Glomerular visceral epithelial cell (primary cell): ENCODE measurements at regions not wholly inside any gene's neighbourhood (a gene's known extent, or its start where the extent isn't known, plus 50 kb on each side); places are given as distances from the start of the nearest gene placed in this dataset.

Experiments used
- DNase-seq: peaks from one replicate; pipeline ENCODE4 v3.0.0-alpha.2; 2016; ENCODE audit errors: extremely low spot score

DNA sequence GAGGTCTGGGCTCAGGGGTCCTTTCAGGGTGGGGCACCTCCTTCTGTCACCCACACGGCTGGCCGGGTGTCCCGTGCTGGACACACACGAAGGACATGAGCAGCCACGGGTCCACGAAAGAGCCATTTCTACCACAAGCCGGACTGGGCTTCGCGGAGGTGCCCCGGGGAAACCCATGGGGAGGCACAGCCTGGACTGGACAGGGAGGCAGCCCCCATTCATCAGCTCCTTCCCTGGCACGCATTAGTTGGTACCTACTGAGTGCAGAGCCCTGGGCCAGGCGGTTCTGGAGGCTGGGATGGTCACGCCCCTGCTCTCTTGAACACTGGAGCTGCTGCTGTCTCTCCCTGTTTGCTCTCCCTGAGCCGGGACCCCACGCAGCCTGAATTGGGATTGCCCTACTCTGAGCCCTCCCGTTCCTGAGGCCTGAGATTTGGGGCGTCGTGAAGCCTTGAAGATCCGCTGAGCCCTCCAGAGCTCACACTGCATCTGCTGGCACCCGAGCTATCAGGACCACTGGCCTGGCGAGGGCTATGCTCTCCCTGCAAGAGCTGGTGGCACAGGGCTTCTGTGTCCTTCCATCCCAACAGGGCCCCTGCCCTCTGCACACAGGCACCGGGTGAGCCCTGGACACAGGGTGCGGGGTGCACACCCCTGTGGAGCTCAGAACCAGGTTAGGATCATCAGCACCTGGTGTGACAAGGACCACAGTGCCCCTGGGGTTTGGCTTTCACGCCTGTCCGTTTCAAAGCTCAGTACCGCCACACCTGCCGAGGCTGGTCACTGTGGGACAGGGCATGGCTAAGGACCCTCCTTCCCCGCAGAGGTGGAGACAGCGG is 84.6 kb downstream of the MYEOV start:
- DNase-seq: no peak

DNA sequence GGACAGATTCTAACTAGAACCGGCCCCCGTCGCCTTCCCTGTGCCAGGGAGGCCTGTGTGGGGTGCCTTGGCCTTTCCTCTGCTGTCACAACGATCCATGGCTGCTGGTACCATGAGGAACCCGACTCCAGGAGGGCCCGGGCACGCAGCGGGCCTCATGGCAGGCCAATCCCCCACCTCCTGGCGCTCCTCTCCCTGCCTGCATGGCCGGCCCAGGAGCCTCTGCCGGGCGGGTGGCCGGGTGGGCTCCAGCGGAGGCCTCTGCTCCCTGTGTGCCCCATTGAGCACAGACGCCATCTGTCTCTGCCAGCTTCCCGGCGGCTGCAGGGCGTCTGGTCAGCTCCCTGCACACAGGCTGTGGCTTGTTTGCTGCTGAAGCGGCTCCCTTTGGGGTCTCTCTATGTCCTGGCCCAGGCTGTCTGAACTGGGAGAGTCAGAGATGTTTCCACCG is 86.5 kb downstream of the MYEOV start:
- DNase-seq: no peak

DNA sequence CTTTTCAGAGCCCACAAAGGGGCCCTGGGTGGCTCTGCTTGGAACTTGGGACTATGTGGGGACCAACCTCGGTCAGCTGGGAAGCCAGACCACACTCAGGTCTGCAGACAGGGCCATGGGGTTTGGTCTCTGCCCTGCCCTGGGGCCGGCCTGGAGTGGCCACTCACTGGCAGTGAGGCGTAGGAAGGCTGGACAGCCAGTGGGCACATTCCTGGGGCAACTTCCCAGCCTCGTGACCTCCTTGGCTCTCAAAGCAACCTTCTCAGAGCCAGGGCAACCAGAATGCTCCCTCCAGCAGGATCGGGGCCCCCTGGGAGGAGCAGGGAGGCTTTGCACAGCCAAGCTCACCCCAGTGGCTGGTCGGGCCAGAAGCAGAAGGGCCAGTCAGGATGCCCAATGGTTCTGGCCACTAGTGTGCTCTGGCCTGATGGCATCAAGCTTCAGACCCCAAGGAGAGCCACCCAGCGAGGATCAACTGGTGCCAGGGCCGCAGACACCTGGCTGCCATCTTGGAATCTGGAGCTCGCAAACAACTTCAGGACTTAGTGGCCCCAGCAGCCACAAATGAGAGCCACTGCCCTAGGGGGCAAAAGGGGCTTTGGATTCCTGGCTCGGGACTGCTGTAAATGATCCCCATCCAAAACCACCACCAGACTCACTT is 87.1 kb downstream of the MYEOV start:
- no peak for DNase-seq

DNA sequence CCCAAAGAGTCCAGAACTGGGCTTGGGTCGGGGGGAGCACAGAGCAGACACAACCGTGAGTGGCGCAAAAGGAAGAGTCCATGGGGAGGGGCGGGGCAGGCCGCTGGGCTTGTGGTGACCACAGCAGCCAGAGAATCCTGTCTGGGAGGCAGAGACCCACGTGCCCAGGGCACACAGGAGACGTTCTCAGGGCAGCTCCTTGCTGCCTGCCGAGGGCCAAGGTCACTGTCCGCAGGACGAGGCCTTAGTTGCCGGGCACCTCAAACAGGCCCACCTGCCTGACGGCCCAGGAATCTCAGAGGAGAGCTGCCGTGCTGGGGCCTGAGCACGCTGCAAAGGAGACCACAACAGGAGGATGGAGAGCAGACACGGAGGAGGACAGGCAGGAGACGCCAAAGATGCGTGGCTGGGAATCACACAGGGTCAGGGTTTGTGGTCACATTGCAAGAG is 87.8 kb downstream of the MYEOV start:
- DNase-seq: no peak

DNA sequence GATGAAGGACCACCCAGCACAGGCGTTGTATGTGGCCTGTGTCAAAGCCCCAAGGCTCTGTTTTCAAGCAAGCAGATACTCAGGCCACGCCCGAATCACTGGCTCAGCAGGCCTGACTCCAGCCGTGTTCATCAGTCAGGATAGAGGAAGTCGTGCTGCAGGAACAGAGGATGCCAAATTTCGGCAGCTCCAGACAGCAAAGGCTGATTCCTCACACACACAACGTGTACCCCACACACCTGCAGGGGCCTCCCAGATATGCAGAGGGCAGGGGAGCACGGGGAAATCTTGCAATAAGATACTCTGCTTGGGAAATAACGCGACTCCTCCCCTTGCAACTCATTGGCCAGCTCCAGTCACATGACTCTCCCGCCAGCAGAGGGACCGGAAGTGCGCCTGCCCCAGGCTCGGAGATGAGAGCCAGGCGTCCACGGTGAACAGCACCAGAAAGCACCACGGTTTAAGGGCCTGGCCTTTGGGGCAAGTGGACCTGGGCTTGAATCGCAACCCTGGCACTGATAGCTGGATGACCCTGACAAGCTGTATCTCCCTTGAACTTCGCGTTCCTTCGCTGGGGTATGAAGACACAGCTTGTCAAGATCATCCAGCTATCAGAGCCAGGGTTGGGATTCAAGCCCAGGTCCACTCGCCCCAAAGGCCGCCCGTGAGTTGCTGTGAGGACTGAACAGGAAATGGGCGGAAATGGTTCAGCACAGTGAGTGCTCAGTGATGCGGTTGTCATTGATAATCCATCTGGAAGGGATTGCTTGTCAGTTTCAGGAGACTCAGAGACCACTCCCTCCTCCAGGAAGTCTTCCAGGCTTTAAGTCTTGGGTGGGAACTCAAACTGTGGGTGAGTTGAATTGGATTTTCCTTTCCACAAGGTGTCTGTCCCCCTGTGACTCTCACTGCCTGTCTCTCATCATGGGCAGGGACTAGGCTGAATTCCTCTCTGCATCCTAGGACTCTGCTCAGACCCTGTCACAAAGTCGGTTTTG is 88.5 kb downstream of the MYEOV start:
- no peak for DNase-seq

DNA sequence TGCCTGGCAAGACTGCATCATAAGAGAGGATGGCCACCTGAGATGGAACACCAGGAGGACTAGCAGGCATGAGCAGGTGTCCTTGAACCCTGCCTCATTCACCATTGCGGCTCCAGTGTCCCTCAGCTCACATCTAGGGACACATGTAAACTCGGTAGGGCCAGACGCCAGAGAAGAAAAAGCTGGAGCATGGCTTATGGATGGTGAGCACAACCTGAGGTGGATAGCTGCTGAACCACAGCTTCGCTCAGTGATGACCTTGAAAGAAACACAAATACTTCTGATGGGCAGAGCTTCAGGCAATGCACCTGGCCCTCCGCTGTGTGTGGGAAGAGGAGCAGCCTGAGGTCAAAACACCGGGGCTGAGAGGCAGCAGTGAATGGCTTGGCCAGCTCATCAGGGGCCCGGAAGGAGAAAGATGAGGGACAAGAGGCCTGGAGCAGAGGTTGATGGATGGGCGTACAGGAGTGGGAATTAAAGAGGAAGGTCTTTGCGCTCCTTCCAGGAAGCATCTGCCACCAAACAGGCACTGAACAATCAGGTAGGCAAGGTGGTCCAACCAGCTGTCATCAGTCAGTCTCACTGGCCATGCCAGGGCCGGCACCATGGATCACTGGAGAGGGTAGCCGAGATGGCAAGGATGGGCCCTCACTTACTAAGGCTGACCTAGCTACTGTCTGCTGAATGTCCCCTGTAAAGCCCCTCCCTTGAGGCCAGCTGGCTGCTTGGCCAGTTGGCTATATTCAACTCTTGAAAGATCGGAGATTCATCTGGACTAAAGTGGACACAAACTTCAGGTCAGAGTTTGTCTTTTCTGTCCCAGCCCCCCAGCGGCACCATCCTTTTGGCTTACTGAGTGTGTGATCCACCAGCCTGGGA is 89.7 kb downstream of the MYEOV start:
- no peak for DNase-seq

DNA sequence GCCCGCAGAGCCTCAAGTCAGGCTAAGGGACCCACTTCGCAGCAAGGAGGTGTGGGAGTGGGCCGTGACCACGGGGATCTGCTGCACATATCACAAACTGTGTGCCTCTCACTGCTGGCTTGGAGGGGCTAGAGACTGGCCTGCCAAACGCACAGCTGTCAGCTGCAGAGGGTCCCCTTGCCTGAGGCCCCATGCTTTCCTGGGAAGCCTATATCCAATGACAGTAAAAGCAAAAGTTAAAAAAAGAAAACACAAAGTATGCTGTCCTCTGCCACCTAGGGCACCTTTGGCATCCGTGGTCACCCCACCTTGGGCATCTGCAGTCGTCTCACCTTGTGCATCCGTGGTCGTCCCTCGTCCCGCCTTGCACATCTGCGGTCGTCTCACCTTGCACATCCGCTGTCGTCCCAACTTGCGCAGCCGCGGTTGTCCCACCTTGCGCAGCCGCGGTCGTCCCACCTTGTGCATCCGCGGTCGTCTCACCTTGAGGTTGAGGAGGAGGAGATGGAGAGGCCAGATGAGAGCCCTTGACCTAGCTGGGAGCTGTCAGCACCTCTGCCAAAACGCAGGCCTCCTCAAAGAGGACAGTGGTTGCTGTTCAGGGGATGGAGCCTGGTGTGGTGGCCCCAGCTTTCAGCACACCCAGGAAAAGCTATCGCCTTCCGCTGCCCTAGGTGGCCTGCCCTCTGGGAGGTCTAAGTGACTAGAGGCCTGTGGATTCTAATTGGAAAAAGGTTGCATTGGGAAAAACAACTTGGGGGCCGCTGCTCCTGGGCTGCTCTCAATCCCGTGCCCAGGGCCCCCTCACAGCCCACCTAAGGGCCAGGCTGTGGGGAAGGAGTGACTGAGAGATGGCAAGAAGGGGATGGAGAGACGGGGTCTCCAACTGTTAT is 90.5 kb downstream of the MYEOV start:
- DNase-seq: no peak

DNA sequence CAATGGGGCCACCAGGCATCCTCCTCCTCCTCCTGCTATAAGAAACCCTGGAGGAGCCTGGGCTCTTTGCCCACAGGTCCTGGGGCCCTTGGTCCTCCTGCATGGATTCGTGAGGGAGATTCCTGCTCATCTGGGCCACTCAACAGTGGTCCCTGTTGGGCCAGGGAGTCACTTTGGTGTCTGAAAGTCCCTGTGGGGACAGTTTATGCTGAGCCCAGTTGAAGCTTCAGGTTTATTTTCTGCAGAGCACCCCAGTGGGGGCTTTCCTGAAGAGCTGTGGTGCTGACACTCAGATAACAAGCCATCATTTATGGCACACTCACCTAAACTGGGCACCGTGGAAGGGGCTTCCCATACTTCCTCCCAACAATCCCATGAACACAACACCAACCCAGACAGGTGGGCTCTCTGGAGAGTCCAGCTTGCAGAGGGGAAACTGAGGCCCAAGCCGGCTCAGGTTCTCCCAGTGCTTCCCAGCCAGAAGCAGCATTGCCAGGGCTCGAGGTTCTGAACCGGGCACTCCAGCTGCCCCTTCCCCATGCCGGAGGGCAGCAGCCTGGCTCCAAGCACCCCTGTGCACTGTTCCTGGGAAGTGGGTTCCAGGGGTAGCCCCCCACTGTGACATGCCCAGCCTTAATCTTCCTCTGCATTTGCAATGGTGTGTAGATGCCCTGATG is 91.3 kb downstream of the MYEOV start:
- no peak for DNase-seq

DNA sequence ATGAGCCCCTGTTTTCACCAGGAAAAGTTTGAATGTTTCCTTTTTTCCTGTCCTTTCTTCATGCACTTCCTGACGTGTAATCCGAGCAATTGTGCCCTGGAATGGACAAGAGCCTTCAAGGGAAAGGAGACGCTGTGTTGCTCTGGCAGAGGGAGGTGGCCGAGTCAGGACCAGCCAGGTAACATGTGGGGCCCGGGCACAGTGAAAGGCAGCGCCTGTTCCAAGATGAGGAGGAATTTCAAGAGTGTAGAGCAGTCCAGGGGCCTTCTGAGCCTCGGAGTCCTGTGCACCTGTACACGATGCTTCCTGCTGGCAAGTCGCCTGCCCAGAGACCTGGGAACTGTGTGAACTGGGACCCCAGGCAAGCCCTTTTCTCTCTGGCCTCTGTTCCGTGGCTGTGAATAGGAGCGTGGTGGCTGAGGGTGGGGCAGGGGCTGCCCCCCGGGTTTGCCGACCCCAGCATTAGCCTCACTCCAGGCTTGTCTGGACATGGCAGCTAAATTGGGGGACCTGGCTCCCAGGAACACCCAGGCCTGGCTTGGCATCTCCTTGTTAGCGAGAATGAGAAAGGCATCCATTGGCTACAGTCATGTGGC is 92.0 kb downstream of the MYEOV start:
- DNase-seq: no peak

DNA sequence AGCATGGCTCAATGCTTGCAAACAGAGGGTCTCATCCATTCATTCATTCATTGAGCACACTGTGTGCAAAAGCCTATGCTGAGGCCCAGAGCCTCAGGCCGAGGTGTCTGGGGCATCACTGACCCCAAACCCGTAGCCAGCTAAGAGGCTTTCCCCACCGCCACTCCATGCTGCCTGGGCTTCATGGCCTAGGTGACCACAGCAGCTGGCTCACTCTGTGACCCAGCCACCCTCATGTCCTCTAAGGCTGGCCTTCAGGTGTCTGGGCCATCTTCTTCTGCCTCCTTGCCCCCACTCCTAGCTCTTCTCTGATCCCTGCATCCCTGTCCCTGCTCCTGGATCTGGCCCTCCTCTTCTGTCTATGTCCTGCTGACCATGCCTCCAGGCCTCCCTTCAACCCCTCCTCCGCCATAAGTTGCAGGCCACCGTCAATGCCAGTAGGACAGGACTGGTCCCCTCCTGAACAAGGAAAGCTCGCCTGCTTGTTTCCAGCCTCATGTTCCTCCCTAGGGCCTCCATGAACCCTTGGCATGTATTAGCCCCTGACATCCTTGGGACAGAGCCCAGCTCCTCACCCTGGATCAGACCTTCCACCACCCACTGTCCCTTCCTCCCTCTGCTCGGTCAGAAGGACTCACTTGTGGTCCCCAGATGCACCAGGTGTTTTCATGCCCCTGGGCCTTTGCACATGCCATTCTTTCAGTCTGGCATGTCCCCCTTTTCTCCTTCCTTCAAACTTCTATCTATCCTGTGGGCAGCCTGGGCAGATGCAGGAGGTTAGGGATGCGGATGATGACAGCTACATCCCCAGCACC is 92.8 kb downstream of the MYEOV start:
- DNase-seq: no peak

DNA sequence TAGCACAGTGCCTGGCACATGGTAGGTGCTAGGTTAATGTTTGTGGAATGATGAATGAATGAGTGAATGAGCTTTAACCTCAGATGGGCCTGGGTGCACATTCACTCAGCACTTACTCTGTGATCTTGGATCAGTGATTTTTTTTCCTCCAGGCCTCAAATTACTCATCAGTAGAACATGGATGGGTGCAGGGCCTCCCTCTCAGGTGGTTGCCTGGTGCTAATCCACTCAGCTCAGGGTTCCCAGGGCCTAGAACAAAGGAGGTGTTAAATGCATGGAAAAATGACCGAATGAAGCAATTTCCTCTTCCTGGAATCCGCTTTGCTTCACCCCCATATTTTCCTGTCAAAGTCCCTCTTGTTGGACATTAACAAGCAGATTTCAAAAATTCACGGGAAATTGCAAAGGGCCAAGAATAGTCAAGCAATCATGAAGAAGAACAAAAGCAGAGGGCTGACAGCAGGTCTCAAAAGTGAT is 93.5 kb downstream of the MYEOV start:
- DNase-seq: no peak

DNA sequence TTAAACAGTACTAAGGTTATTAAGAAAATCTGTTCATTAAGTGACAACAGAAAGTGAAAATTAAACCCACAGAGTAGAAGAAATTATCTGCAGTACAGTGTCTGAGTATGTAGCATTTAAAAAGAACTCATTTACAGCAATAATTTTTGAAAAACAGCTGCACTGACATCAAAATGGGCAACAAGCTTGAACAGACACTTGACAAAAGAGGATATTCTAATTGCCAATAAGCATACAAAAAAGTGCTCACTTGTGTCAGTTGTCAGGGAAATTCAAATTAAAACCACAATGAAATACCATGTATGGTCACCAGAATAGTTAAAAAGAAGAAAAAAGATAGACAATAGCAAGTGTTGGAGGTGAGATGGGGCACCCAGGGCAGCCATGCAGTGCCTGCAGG is 93.3 kb upstream of the LINC01488 start:
- DNase-seq: no peak

DNA sequence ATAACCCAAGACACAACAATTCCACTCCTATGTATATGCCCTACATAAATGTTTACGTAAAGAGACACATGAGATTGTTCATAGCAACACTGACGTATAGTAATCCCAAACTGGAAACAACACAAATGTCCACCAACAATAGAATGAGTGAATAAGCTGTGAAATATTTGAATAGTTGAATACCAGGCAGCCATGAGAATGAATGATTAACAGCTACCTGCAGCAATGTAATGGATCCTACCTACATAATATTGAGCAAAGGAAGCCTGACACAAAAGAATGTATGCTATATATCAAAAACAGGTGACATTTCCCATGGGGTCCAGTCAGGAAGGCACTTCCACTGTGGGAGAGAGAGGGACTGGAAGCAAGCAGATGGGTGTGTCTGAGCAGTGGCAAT is 92.8 kb upstream of the LINC01488 start:
- DNase-seq: no peak

DNA sequence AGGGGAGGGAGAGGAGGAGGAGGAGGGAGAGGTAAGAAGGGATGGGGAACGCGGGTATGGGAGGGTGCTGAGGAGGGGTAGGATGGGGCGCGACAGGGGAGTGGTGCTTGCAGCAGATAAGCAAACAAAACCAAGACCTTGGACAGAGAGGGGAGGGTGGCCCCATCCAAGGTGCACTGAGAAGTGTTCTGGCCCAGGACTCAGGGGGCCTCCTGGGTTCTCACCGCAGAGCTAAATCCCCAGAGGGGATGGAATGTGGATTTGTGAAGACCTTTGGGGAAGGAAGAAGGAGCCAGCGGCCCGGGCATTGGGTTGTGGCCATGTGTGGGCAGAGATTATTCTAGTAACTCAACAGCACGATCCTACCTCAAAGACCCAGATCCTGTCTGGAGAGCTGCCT is 90.9 kb upstream of the LINC01488 start:
- no peak for DNase-seq

DNA sequence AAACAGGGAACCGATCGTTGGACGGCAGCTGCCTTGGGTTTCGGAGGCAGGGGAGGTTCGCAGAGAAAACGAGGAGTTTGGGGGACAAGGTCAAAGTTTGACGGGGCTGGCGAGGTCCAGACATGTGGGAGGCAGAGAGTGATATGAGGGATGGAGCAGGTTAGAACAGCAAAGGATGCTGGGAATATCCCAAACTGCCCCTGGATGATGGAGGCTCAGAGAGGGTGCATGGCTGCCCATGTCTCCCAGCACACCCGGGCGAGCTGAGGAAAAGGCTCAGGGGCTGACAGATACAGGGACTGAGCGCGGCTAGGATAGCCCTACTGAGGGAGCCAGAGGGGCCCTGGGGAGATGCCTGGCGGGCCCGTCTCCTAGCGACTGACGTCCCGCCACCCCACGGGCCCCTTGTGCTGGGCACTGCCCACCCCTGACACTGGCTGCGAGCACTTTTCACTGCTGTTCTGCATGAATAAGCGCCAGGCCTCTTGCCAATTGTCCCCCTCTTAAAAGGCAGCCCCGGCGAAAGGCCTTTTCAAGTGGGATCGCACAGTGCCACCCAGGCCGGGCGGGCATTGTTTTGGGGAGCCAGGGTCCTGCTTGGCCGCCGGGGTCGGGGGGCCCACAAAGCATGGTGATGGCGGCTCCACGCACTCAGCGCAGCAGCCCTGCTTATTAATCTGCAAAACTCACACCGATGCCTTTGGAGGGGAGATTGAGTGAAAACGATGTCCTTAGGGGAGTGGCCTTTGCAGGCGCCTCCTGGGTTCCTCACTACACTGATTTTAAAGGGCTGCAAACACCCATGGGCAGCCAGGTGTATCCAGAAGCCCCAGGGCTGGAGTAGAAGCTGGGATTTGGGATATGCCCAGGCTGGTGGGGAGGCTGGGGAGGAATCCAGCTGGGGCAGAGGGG is 90.0 kb upstream of the LINC01488 start:
- no peak for DNase-seq

DNA sequence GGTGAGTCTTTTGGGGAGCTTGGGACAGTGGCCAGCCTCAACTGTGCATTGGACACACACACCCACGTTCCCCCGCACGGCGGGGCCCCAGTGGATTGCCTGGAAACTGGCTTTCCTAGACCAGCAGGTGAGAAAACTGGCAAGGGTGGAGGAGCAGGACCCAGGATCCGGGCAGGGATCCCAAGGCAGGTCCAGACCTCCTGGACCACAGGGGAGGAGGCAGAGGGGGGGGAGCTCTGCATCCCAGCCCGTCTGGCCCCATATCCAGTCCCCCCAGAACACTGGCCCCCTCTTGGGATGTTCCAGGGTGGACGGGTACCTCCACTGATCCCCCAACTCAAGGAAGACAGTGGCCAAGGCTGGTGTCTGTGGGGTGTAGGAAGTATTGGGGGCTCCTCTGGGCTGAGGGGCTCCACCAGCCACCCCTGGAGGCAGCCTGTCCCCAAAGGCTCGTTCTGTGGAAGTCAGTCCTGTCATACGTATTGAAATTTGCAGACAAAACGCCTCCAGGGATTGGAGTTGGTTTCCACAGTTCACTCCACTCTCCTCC is 89.3 kb upstream of the LINC01488 start:
- DNase-seq: no peak
